ENCODE measurements at regions not wholly inside any gene's neighbourhood (a gene's known extent, or its start where the extent isn't known, plus 50 kb on each side); places are given as distances from the start of the nearest gene placed in this dataset.

GRCh38 chr5:67793966-67794365 lies 421.6 kb upstream of the PIK3R1 start:
- Histone ChIP-seq H3K9me3 (ENCODE audit: control insufficient read depth, low read depth, low read length) (no peaks in the 10 kb centered on the region), H2BK12ac (ENCODE audit: insufficient read length, low read depth, low read length) (no peak overlapping the region), H2AK5ac (ENCODE audit: insufficient read length, low read length) (no peak overlapping the region), H4K20me1 (ENCODE audit: control insufficient read depth, insufficient read depth, insufficient read length) (no peaks in the 10 kb centered on the region), H2BK20ac (ENCODE audit: low read depth, low read length, poor library complexity, severe bottlenecking) (no peak overlapping the region), H4K8ac (replicated peaks; ENCODE audit: insufficient read length, low read depth, low read length) (no peak overlapping the region), H2BK5ac (ENCODE audit: insufficient read length, low read length) (no peak overlapping the region), H4K91ac (ENCODE audit: insufficient read length, low read depth, low read length) (no peak overlapping the region), H2AFZ (ENCODE audit: low read length) (no peak overlapping the region), H3K4me1 (ENCODE audit: insufficient read depth, low read length) (no peaks in the 10 kb centered on the region), H3K4ac (ENCODE audit: low read depth, low read length) (no peak overlapping the region), H3K56ac (ENCODE audit: insufficient read length, low read depth, low read length) (no peak overlapping the region), H3K18ac (ENCODE audit: insufficient read length, low read depth, low read length) (no peak overlapping the region), H2BK120ac (ENCODE audit: low read depth, low read length, poor library complexity, severe bottlenecking) (no peak overlapping the region), H3K9ac (ENCODE audit: extremely low read depth, insufficient read length, low read length) (no peak overlapping the region), H3K23me2 (ENCODE audit: insufficient read length, low read depth, low read length, poor library complexity, severe bottlenecking) (no peaks in the 10 kb centered on the region), H4K5ac (ENCODE audit: insufficient read length, low read depth, low read length) (no peak overlapping the region), H3K79me2 (ENCODE audit: insufficient read depth, low read length) (no peaks in the 10 kb centered on the region), H2BK15ac (ENCODE audit: low read depth, low read length) (no peak overlapping the region), H3K27me3 (ENCODE audit: insufficient read depth, low read length) (no peaks in the 10 kb centered on the region), H3T11ph (ENCODE audit: low read length) (no peak overlapping the region), H3K27ac (ENCODE audit: insufficient read length, low read depth, low read length) (no peak overlapping the region), H3K23ac (ENCODE audit: insufficient read length, low read depth, low read length) (no peak overlapping the region), H3K79me1 (ENCODE audit: insufficient read depth, low read depth, low read length, poor library complexity, severe bottlenecking) (no peaks in the 10 kb centered on the region), H3K4me2 (ENCODE audit: insufficient read depth, insufficient read length, low read length) (no peak overlapping the region), H3K14ac (ENCODE audit: insufficient read depth, low read length) (no peak overlapping the region)
- H3K27ac Mint-ChIP-seq: no peak overlapping the region
- H3K4me3 Mint-ChIP-seq: no peak overlapping the region
- no peak for DNase-seq
- TF ChIP-seq, protein P1, sequence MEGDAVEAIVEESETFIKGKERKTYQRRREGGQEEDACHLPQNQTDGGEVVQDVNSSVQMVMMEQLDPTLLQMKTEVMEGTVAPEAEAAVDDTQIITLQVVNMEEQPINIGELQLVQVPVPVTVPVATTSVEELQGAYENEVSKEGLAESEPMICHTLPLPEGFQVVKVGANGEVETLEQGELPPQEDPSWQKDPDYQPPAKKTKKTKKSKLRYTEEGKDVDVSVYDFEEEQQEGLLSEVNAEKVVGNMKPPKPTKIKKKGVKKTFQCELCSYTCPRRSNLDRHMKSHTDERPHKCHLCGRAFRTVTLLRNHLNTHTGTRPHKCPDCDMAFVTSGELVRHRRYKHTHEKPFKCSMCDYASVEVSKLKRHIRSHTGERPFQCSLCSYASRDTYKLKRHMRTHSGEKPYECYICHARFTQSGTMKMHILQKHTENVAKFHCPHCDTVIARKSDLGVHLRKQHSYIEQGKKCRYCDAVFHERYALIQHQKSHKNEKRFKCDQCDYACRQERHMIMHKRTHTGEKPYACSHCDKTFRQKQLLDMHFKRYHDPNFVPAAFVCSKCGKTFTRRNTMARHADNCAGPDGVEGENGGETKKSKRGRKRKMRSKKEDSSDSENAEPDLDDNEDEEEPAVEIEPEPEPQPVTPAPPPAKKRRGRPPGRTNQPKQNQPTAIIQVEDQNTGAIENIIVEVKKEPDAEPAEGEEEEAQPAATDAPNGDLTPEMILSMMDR (conservative IDR thresholded peaks at IDR 0.05): no peak
- WGBS (ENCODE audit: extremely low coverage, insufficient read length, low lambda C conversion rate): no CpG with 5 or more reads among the region's 2 CpGs
- peaks cover 7 to 14% of the 10 kb centered on the region in 2 experiments; a peak in 4 of 5 replicates for H3K9me3 Mint-ChIP-seq
- H3K36me3 Mint-ChIP-seq (ENCODE audit: insufficient read depth in 1 of 3, low read depth in 3 of 3): peaks cover 10 to 11% (median 10%) of the 10 kb centered on the region in 3 experiments
- no peaks in the 10 kb centered on the region for H3K27me3 Mint-ChIP-seq (ENCODE audit: low read depth)
- H3K4me1 Mint-ChIP-seq: peaks cover 5 to 16% of the 10 kb centered on the region in 2 experiments
